ENCODE measurements at regions not wholly inside any gene's neighbourhood (a gene's known extent, or its start where the extent isn't known, plus 50 kb on each side); places are given as distances from the start of the nearest gene placed in this dataset.

GRCh38 chrX:121836000-121836399, 788.6 kb downstream of the GLUD2 start:
- no peak for TF ChIP-seq POLR2A (IDR thresholded peaks at IDR 0.05)
- TF ChIP-seq, protein P1, sequence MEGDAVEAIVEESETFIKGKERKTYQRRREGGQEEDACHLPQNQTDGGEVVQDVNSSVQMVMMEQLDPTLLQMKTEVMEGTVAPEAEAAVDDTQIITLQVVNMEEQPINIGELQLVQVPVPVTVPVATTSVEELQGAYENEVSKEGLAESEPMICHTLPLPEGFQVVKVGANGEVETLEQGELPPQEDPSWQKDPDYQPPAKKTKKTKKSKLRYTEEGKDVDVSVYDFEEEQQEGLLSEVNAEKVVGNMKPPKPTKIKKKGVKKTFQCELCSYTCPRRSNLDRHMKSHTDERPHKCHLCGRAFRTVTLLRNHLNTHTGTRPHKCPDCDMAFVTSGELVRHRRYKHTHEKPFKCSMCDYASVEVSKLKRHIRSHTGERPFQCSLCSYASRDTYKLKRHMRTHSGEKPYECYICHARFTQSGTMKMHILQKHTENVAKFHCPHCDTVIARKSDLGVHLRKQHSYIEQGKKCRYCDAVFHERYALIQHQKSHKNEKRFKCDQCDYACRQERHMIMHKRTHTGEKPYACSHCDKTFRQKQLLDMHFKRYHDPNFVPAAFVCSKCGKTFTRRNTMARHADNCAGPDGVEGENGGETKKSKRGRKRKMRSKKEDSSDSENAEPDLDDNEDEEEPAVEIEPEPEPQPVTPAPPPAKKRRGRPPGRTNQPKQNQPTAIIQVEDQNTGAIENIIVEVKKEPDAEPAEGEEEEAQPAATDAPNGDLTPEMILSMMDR (IDR thresholded peaks at IDR 0.05), result no peak
